IPS DF 6.9 (cell line): ENCODE measurements at regions not wholly inside any gene's neighbourhood (a gene's known extent, or its start where the extent isn't known, plus 50 kb on each side); places are given as distances from the start of the nearest gene placed in this dataset.

Experiments used
- DNase-seq: peaks from one replicate; pipeline ENCODE4 v3.0.0-alpha.2; 2013; ENCODE audit warnings: low read depth, low spot score
- H3K27ac ChIP-seq: one replicate; pipeline ENCODE4 v1.5.1; 2013; ENCODE audit warnings: low read length, control low read depth
- H3K27me3 ChIP-seq: 2 replicates; pipeline ENCODE4 v1.6.1; 2013; ENCODE audit warnings: mild to moderate bottlenecking, low read length; ENCODE audit not compliant: control insufficient read depth, insufficient read depth
- H3K36me3 ChIP-seq: 2 replicates; pipeline ENCODE4 v1.6.1; 2013; ENCODE audit warnings: low read length; ENCODE audit not compliant: control insufficient read depth, insufficient read depth
- H3K4me1 ChIP-seq: 2 replicates; pipeline ENCODE4 v1.6.1; 2013; ENCODE audit warnings: low read length; ENCODE audit not compliant: control insufficient read depth, insufficient read depth
- H3K4me3 ChIP-seq: 2 replicates; pipeline ENCODE4 v1.5.1; 2013; ENCODE audit warnings: mild to moderate bottlenecking, low read length
- H3K9me3 ChIP-seq: 2 replicates; pipeline ENCODE4 v1.6.1; 2013; ENCODE audit warnings: low read length, inconsistent platforms; ENCODE audit not compliant: control insufficient read depth, insufficient read depth
- WGBS: extraction: QIAGEN DNeasy Blood & Tissue Kit; methylation state at CpG from one replicate; pipeline ENCODE4 v1.1.7; 2013; ENCODE audit warnings: mixed read lengths, missing lambda C conversion rate; ENCODE audit not compliant: insufficient read length, insufficient coverage; 5-methylcytosine and 5-hydroxymethylcytosine counted together

DNA sequence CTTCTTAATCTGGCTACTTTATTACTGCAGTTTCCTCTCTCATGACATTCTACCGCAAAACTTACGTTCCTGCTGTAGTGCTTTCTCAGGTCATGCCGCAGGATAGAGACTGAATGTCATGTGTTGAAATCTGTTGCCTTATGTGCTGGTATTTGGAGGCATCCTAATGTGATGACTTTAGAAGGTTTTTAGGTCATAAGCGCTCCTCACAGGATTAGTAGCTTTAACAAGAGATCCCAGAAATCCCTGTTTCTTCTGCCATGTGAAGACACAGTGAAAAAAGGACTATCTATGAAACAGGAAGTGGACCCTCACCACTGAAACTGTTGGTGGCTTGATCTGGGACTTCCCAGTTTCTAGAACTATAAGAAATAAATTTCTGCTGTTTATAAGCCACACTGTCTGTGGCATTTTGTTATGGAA lies 209.3 kb downstream of the LACC1 start:
- H3K27me3 ChIP-seq = no peaks in the 10 kb centered on the region
- H3K4me3 ChIP-seq = no peak overlapping the region
- no CpG with 5 or more reads among the region's 4 CpGs for WGBS
- no peak overlapping the region for H3K27ac ChIP-seq
- H3K4me1 ChIP-seq = no peaks in the 10 kb centered on the region
- H3K36me3 ChIP-seq = no peaks in the 10 kb centered on the region
- no peaks in the 10 kb centered on the region for H3K9me3 ChIP-seq
- no peak for DNase-seq

- no peaks in the 10 kb centered on the region for H3K4me1 ChIP-seq
- H3K27me3 ChIP-seq = no peaks in the 10 kb centered on the region
- no peaks in the 10 kb centered on the region for H3K36me3 ChIP-seq
- H3K27ac ChIP-seq = no peak overlapping the region
- DNase-seq = no peak
- no CpG with 5 or more reads among the region's 2 CpGs for WGBS
- no peak overlapping the region for H3K4me3 ChIP-seq
- no peaks in the 10 kb centered on the region for H3K9me3 ChIP-seq
These were observed 209.7 kb downstream of the LACC1 start for GRCh38 chr13:44089452-44089851.

DNA sequence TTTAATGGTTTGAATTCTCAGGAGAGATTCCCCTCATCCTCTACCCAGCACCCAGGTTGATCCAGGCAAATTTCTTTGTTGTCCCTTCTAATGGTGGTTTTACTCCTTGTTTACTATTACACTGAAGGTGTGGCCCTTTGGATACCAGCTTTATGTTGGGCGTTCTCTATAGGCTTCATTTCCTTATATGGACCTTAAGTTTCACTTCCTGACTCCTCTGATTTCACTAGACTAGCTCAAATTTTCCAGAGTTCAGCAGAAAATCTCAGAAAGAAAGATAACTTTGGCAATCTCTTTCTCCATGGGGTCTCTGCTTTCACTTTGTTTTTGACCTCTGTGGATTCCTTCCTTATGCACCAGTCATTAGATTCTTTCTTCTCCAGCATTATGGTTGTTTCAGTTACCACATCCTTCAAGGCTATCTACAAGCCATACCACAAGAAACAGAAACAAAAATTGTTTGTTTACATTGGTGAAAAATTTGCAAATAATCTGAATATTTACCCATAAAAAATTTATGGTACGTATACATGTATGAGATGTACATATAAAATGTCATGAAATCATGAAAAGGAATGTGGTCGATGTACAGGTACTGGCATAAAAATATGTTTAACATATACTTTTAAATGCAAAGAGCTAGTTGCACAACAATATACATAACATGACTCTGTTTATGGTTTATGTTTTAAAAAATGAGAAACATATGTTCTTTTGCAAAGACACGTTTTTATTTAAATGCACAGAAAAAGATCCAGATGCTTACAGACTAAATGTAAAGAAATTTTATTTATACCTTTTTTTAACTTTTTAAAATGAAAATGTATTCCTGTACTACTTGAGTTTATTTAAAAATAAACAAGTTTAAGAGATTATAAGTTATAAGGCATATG lies 212.6 kb downstream of the LACC1 start:
- Histone ChIP-seq H3K4me3 (no peak overlapping the region), H3K36me3 (no peaks in the 10 kb centered on the region), H3K9me3 (no peaks in the 10 kb centered on the region), H3K27me3 (no peaks in the 10 kb centered on the region), H3K4me1 (no peaks in the 10 kb centered on the region), H3K27ac (no peak overlapping the region)
- WGBS = 100% methylated on average over 2 of the region's 4 CpGs
- no peak for DNase-seq

GRCh38 chr13:44093607-44094564 lies 214.2 kb downstream of the LACC1 start:
- no peak overlapping the region for H3K27ac ChIP-seq
- H3K9me3 ChIP-seq = no peaks in the 10 kb centered on the region
- H3K36me3 ChIP-seq = no peaks in the 10 kb centered on the region
- H3K27me3 ChIP-seq = no peaks in the 10 kb centered on the region
- WGBS = no CpG with 5 or more reads among the region's 4 CpGs
- no peak for DNase-seq
- no peaks in the 10 kb centered on the region for H3K4me1 ChIP-seq
- H3K4me3 ChIP-seq = no peak overlapping the region

GRCh38 chr13:44096901-44097300 lies 217.2 kb downstream of the LACC1 start:
- H3K27me3 ChIP-seq = no peaks in the 10 kb centered on the region
- DNase-seq = no peak
- H3K36me3 ChIP-seq = no peaks in the 10 kb centered on the region
- no peaks in the 10 kb centered on the region for H3K9me3 ChIP-seq
- H3K4me1 ChIP-seq = no peaks in the 10 kb centered on the region
- no peak overlapping the region for H3K27ac ChIP-seq
- no peak overlapping the region for H3K4me3 ChIP-seq

DNA sequence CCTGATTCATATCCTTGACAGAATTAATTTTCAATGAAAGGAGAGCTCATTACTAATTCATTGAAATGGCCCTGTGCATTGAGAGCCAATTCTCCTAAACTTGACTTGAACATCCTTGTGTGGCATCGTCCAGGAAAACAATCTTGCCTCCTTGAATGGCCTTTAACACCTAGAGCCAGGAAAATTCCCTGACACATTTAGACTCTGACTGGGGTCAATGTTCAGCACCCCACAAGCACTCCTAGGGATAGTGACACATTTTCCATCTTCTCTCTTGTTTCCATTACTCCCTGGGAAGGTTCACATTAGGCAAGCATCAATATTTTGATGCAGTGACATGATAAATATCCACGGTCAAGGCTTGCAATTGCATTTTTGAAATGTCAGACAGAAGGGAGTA lies 218.9 kb downstream of the LACC1 start:
- H3K4me3 ChIP-seq = no peak overlapping the region
- H3K4me1 ChIP-seq = no peaks in the 10 kb centered on the region
- H3K27ac ChIP-seq = no peak overlapping the region
- WGBS = no CpG with 5 or more reads among the region's 2 CpGs
- no peaks in the 10 kb centered on the region for H3K9me3 ChIP-seq
- H3K27me3 ChIP-seq = no peaks in the 10 kb centered on the region
- DNase-seq = no peak
- no peaks in the 10 kb centered on the region for H3K36me3 ChIP-seq

GRCh38 chr13:44101347-44102083 lies 221.8 kb downstream of the LACC1 start:
- WGBS = no CpG with 5 or more reads among the region's 2 CpGs
- H3K4me3 ChIP-seq = no peak overlapping the region
- H3K27ac ChIP-seq = no peak overlapping the region
- DNase-seq = no peak
- H3K36me3 ChIP-seq = no peaks in the 10 kb centered on the region
- H3K4me1 ChIP-seq = no peaks in the 10 kb centered on the region; the same call in 1 of the 2 replicates
- no peaks in the 10 kb centered on the region for H3K27me3 ChIP-seq
- H3K9me3 ChIP-seq = no peaks in the 10 kb centered on the region

DNA sequence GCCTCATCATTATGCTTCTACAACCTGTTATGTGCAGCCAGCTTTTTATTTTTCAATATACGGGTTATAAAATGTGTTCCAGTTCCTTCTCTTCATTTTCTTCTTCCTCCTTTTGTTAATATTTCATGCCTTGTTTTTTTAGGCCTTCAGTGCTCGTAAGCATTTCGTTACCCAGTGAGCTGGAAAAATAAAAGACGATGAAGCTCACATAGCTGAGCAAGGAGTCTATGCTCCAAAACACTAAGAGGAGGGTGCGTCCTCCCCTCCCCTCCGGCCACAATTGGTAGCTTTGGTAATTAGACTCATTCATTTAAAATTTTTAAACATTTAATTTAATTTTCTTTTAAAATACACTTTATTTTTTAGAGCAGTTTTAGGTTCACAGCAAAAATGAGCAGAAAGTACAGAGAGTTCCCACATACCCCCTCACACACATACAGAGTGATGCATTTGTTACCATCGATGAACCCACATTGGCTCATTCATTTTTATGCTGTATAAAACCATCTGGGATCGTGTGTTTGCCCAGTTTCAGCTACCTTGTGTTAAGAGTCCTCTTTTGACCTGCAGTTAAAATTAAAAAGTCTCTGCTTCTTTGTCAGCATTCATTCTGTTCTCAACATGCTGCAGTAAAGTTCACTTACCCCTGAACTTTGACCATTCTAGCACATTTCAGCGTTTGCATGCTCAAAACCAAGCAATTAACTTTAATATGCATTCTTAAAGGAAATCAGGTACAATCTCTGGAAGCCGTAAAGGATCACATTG lies 223.9 kb downstream of the LACC1 start:
- H3K27ac ChIP-seq = no peak overlapping the region
- no CpG with 5 or more reads among the region's 10 CpGs for WGBS

GRCh38 chr13:44104197-44104490 lies 224.4 kb downstream of the LACC1 start:
- no peak overlapping the region for H3K27ac ChIP-seq
- no peaks in the 10 kb centered on the region for H3K27me3 ChIP-seq
- WGBS = no CpG with 5 or more reads among the region's 2 CpGs
- H3K4me1 ChIP-seq = no peaks in the 10 kb centered on the region; the same call in 1 of the 2 replicates
- H3K9me3 ChIP-seq = no peaks in the 10 kb centered on the region
- no peak for DNase-seq
- H3K4me3 ChIP-seq = no peak overlapping the region
- no peaks in the 10 kb centered on the region for H3K36me3 ChIP-seq

More for the DNA sequence above, 223.9 kb downstream of the LACC1 start:
- no peaks in the 10 kb centered on the region for H3K36me3 ChIP-seq
- no peaks in the 10 kb centered on the region for H3K27me3 ChIP-seq
- H3K4me1 ChIP-seq = no peaks in the 10 kb centered on the region; the same call in 1 of the 2 replicates
- no peak overlapping the region for H3K4me3 ChIP-seq
- no peak for DNase-seq
- no peaks in the 10 kb centered on the region for H3K9me3 ChIP-seq
